Astrocyte (in vitro differentiated cells and primary cell): ENCODE measurements at regions not wholly inside any gene's neighbourhood (a gene's known extent, or its start where the extent isn't known, plus 50 kb on each side); places are given as distances from the start of the nearest gene placed in this dataset.
A peak's percentile ranks its signal among the peaks of the same experiment; 100 is the strongest.

ENCODE experiments used
- DNase-seq: peaks from one replicate; pipeline ENCODE4 v3.0.0-alpha.2; 2010; ENCODE audit warnings: low read depth
- FAIRE-seq: peaks from 2 replicates; lab custom pipeline; 2011; peaks lifted over from hg19 to GRCh38; lab: Jason Lieb, UNC
- H2AFZ ChIP-seq: 2 replicates; pipeline ENCODE4 v1.6.0; 2012; ENCODE audit warnings: low read depth, low read length, inconsistent platforms
- H3K27ac ChIP-seq: 2 replicates; pipeline ENCODE4 v1.5.1; 2011; ENCODE audit warnings: low read depth, low read length, inconsistent platforms
- H3K27me3 ChIP-seq: 2 replicates; pipeline ENCODE4 v1.6.0; 2011; ENCODE audit warnings: low read length, inconsistent platforms; ENCODE audit not compliant: insufficient read depth
- H3K36me3 ChIP-seq: 2 replicates; pipeline ENCODE4 v1.5.1; 2011; ENCODE audit warnings: low read length, inconsistent platforms; ENCODE audit not compliant: insufficient read depth
- H3K4me1 ChIP-seq: 2 replicates; pipeline ENCODE4 v1.5.1; 2011; ENCODE audit warnings: low read length, inconsistent platforms; ENCODE audit not compliant: insufficient read depth
- H3K4me2 ChIP-seq: 2 replicates; pipeline ENCODE4 v1.6.0; 2012; ENCODE audit warnings: low read length, inconsistent platforms
- H3K4me3 ChIP-seq: 2 replicates; pipeline ENCODE4 v1.5.1; 2011; ENCODE audit warnings: low read depth, mild to moderate bottlenecking, low read length, inconsistent platforms; ENCODE audit not compliant: insufficient read depth
- H3K79me2 ChIP-seq: 2 replicates; pipeline ENCODE4 v1.6.0; 2012; ENCODE audit warnings: mild to moderate bottlenecking, low read length, inconsistent platforms; ENCODE audit not compliant: insufficient read depth
- H3K9ac ChIP-seq: 2 replicates; pipeline ENCODE4 v1.6.0; 2012; ENCODE audit warnings: mild to moderate bottlenecking, low read length, inconsistent platforms
- H3K9me3 ChIP-seq: 2 replicates; pipeline ENCODE4 v1.5.1; 2012; ENCODE audit warnings: low read depth, mild to moderate bottlenecking, low read length, inconsistent platforms; ENCODE audit not compliant: insufficient read depth
- H4K20me1 ChIP-seq: 2 replicates; pipeline ENCODE4 v1.6.0; 2012; ENCODE audit warnings: low read length, inconsistent platforms; ENCODE audit not compliant: insufficient read depth
- H3K27ac Mint-ChIP-seq: one replicate; pipeline ENCODE4 v1.8.0; 2021; ENCODE audit warnings: mild to moderate bottlenecking, mixed read lengths; ENCODE audit not compliant: unreplicated experiment
- H3K27me3 Mint-ChIP-seq: one replicate; pipeline ENCODE4 v1.8.0; 2021; ENCODE audit warnings: low read depth, mixed read lengths; ENCODE audit not compliant: unreplicated experiment
- H3K36me3 Mint-ChIP-seq: one replicate; pipeline ENCODE4 v1.8.0; 2021; ENCODE audit warnings: low read depth, mixed read lengths; ENCODE audit not compliant: unreplicated experiment
- H3K4me1 Mint-ChIP-seq: one replicate; pipeline ENCODE4 v1.8.0; 2021; ENCODE audit warnings: low read depth, mixed read lengths; ENCODE audit not compliant: unreplicated experiment
- H3K4me3 Mint-ChIP-seq: one replicate; pipeline ENCODE4 v1.8.0; 2021; ENCODE audit warnings: mild to moderate bottlenecking, moderate library complexity, mixed read lengths; ENCODE audit not compliant: unreplicated experiment
- H3K9me3 Mint-ChIP-seq: one replicate; pipeline ENCODE4 v1.8.0; 2021; ENCODE audit warnings: mild to moderate bottlenecking, mixed read lengths; ENCODE audit not compliant: unreplicated experiment
- CTCF ChIP-seq: IDR thresholded peaks from 2 replicates; pipeline ENCODE4 v1.5.1; 2011; ENCODE audit warnings: low read depth, mild to moderate bottlenecking, inconsistent platforms, low read length, moderate library complexity; ENCODE audit not compliant: insufficient read depth
- EZH2 ChIP-seq: IDR thresholded peaks from 2 replicates; pipeline ENCODE4 v1.6.1; 2012; ENCODE audit warnings: mild to moderate bottlenecking, low read length, inconsistent platforms; ENCODE audit not compliant: insufficient read depth

GRCh38 chr2:149799013-149799705 is 211.6 kb upstream of the MMADHC start:
- H2AFZ ChIP-seq: no peak overlapping the region
- Mint-ChIP-seq H3K4me1 (peaks cover 2% of the 10 kb centered on the region), H3K4me3 (no peak overlapping the region), H3K27ac (no peak overlapping the region), H3K36me3 (no peaks in the 10 kb centered on the region), H3K27me3 (no peaks in the 10 kb centered on the region), H3K9me3 (peaks cover 8% of the 10 kb centered on the region)
- no peaks in the 10 kb centered on the region for H3K27me3 ChIP-seq
- no peaks in the 10 kb centered on the region for H4K20me1 ChIP-seq
- no peaks in the 10 kb centered on the region for H3K9me3 ChIP-seq
- H3K4me1 ChIP-seq: no peaks in the 10 kb centered on the region
- no peaks in the 10 kb centered on the region for H3K36me3 ChIP-seq
- H3K9ac ChIP-seq: no peak overlapping the region
- H3K79me2 ChIP-seq: no peaks in the 10 kb centered on the region
- no peak overlapping the region for H3K4me3 ChIP-seq
- peak; percentile 13 for DNase-seq
- FAIRE-seq: peak; percentile 20
- TF ChIP-seq EZH2 (no peak), CTCF (no peak)
- no peak overlapping the region for H3K4me2 ChIP-seq
- no peak overlapping the region for H3K27ac ChIP-seq

DNA sequence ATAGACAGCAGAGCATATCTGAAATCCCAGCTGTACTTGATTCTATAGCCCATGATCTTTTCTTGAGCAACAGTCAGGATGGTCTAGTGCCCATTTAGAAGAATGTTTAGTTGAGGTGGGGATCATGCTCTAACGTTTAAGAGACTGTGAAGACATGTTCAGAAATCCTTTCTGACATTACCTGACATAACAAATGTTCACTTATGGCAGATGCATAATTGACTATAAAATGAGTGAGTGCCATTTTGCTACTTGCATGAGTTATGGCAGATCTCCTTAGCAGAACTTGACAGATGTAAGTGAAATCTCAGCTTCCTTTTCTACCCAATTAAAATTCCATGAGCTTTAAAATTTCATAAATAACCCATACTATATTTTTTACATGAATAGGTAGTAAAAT is 209.5 kb upstream of the MMADHC start:
- Histone ChIP-seq H3K36me3 (no peaks in the 10 kb centered on the region), H3K27ac (no peak overlapping the region), H2AFZ (no peak overlapping the region), H4K20me1 (no peaks in the 10 kb centered on the region), H3K27me3 (no peaks in the 10 kb centered on the region), H3K4me2 (no peak overlapping the region), H3K9me3 (no peaks in the 10 kb centered on the region), H3K79me2 (no peaks in the 10 kb centered on the region), H3K4me3 (no peak overlapping the region), H3K4me1 (no peaks in the 10 kb centered on the region), H3K9ac (no peak overlapping the region)
- Mint-ChIP-seq H3K4me3 (no peak overlapping the region), H3K27me3 (no peaks in the 10 kb centered on the region), H3K4me1 (peaks cover 2% of the 10 kb centered on the region), H3K9me3 (peaks cover 8% of the 10 kb centered on the region), H3K27ac (no peak overlapping the region), H3K36me3 (no peaks in the 10 kb centered on the region)
- no peak for DNase-seq
- TF ChIP-seq CTCF (no peak), EZH2 (no peak)
- no peak for FAIRE-seq

DNA sequence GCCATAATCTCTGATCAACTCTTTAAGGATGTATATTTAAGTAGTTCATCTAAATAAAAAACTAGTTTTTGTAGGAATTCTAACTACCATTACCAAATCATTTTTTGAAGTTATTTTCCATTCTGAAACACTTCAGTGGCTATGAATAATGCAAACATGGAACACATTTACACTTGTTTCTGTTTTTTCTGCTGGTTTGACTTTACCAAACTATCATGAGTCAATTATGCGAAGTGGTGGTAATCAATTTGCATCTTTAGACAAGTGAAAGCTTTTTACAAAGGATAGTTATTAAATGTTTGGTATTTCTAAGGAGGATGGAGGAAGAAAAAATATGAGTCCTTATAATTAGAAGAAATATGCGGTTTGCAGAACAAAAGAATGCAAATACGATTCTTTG is 202.0 kb upstream of the MMADHC start:
- no peak overlapping the region for H3K4me2 ChIP-seq
- DNase-seq (no peak), FAIRE-seq (no peak)
- H3K9ac ChIP-seq: no peak overlapping the region
- no peaks in the 10 kb centered on the region for H3K36me3 ChIP-seq
- H3K27me3 Mint-ChIP-seq: no peaks in the 10 kb centered on the region
- no peaks in the 10 kb centered on the region for H4K20me1 ChIP-seq
- H3K36me3 Mint-ChIP-seq: no peaks in the 10 kb centered on the region
- TF ChIP-seq CTCF (no peak), EZH2 (no peak)
- no peaks in the 10 kb centered on the region for H3K79me2 ChIP-seq
- H3K4me3 ChIP-seq: no peak overlapping the region
- peaks cover 3% of the 10 kb centered on the region for H3K9me3 Mint-ChIP-seq
- H3K27ac ChIP-seq: no peak overlapping the region
- H3K27ac Mint-ChIP-seq: no peak overlapping the region
- no peaks in the 10 kb centered on the region for H3K4me1 ChIP-seq
- no peaks in the 10 kb centered on the region for H3K27me3 ChIP-seq
- H3K9me3 ChIP-seq: no peaks in the 10 kb centered on the region
- no peak overlapping the region for H3K4me3 Mint-ChIP-seq
- no peak overlapping the region for H2AFZ ChIP-seq
- no peaks in the 10 kb centered on the region for H3K4me1 Mint-ChIP-seq
